ENCODE measurements at regions not wholly inside any gene's neighbourhood (a gene's known extent, or its start where the extent isn't known, plus 50 kb on each side); places are given as distances from the start of the nearest gene placed in this dataset.

GRCh38 chr13:107822006-107822405, 393.3 kb downstream of the LIG4 start:
- H3K4me1 ChIP-seq (ENCODE audit: insufficient read depth): no peaks in the 10 kb centered on the region
- no peaks in the 10 kb centered on the region for H3K27me3 ChIP-seq
- H3K4me3 ChIP-seq: no peak overlapping the region
- TF ChIP-seq, protein P1, sequence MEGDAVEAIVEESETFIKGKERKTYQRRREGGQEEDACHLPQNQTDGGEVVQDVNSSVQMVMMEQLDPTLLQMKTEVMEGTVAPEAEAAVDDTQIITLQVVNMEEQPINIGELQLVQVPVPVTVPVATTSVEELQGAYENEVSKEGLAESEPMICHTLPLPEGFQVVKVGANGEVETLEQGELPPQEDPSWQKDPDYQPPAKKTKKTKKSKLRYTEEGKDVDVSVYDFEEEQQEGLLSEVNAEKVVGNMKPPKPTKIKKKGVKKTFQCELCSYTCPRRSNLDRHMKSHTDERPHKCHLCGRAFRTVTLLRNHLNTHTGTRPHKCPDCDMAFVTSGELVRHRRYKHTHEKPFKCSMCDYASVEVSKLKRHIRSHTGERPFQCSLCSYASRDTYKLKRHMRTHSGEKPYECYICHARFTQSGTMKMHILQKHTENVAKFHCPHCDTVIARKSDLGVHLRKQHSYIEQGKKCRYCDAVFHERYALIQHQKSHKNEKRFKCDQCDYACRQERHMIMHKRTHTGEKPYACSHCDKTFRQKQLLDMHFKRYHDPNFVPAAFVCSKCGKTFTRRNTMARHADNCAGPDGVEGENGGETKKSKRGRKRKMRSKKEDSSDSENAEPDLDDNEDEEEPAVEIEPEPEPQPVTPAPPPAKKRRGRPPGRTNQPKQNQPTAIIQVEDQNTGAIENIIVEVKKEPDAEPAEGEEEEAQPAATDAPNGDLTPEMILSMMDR (IDR thresholded peaks at IDR 0.05; ENCODE audit: poor library complexity): no peak
- no peak for TF ChIP-seq EZH2phosphoT487 (IDR thresholded peaks at IDR 0.05; ENCODE audit: low read depth, severe bottlenecking, unreplicated experiment)
- no peak for TF ChIP-seq EZH2 (IDR thresholded peaks at IDR 0.05; ENCODE audit: borderline replicate concordance)
- no peak overlapping the region for H3K27ac ChIP-seq
- H3K4me2 ChIP-seq: no peak overlapping the region
- no peak overlapping the region for H2AFZ ChIP-seq
- DNase-seq (ENCODE audit: low spot score): no peak
- no peaks in the 10 kb centered on the region for H3K9me3 ChIP-seq (ENCODE audit: low read depth)
- no peaks in the 10 kb centered on the region for H3K79me2 ChIP-seq
- no peaks in the 10 kb centered on the region for H3K36me3 ChIP-seq (replicated peaks; ENCODE audit: insufficient read depth, low read depth)
- H3K9me2 ChIP-seq (replicated peaks; ENCODE audit: insufficient read depth): no peaks in the 10 kb centered on the region
- no peaks in the 10 kb centered on the region for H4K20me1 ChIP-seq (ENCODE audit: insufficient read depth, poor library complexity, severe bottlenecking)

DNA sequence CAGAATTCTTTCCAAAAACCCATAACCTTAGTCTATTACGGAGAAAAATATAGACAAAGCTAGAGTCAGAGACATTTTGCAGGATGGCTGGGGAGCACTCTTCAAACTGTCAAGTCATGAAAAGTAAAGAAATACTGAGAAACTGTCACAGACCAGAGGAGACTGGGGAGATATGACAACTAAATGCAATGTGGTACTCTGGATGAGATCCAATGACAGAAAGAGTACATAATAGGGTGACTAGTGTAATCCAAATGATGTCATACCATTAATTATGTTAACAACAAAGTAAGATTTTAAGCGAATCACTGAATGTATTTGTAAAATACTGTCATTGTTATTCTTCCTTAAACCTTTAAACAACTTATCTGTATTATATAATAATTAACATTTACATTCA, 393.8 kb downstream of the LIG4 start:
- no peak overlapping the region for H3K4me2 ChIP-seq
- H3K79me2 ChIP-seq: no peaks in the 10 kb centered on the region
- no peak for DNase-seq (ENCODE audit: low spot score)
- no peaks in the 10 kb centered on the region for H4K20me1 ChIP-seq (ENCODE audit: insufficient read depth, poor library complexity, severe bottlenecking)
- no peak overlapping the region for H3K4me3 ChIP-seq
- TF ChIP-seq EZH2phosphoT487 (IDR thresholded peaks at IDR 0.05; ENCODE audit: low read depth, severe bottlenecking, unreplicated experiment) (no peak), EZH2 (IDR thresholded peaks at IDR 0.05; ENCODE audit: borderline replicate concordance) (no peak)
- TF ChIP-seq, protein P1 (IDR thresholded peaks at IDR 0.05; ENCODE audit: poor library complexity): no peak
- no peaks in the 10 kb centered on the region for H3K9me2 ChIP-seq (replicated peaks; ENCODE audit: insufficient read depth)
- WGBS (ENCODE audit: low lambda C conversion rate, missing lambda C conversion rate): 88% methylated on average over 2 of the region's 2 CpGs
- no peaks in the 10 kb centered on the region for H3K9me3 ChIP-seq (ENCODE audit: low read depth)
- H3K27ac ChIP-seq: no peak overlapping the region
- H2AFZ ChIP-seq: no peak overlapping the region
- H3K27me3 ChIP-seq: no peaks in the 10 kb centered on the region
- H3K36me3 ChIP-seq (replicated peaks; ENCODE audit: insufficient read depth, low read depth): no peaks in the 10 kb centered on the region
- H3K4me1 ChIP-seq (ENCODE audit: insufficient read depth): no peaks in the 10 kb centered on the region

- Histone ChIP-seq H3K4me1 (ENCODE audit: insufficient read depth) (no peaks in the 10 kb centered on the region), H3K4me3 (no peak overlapping the region), H3K4me2 (no peak overlapping the region), H2AFZ (no peak overlapping the region), H3K9me3 (ENCODE audit: low read depth) (no peaks in the 10 kb centered on the region), H3K36me3 (replicated peaks; ENCODE audit: insufficient read depth, low read depth) (no peaks in the 10 kb centered on the region), H3K9me2 (replicated peaks; ENCODE audit: insufficient read depth) (no peaks in the 10 kb centered on the region), H3K27ac (no peak overlapping the region), H4K20me1 (ENCODE audit: insufficient read depth, poor library complexity, severe bottlenecking) (no peaks in the 10 kb centered on the region), H3K79me2 (no peaks in the 10 kb centered on the region), H3K27me3 (no peaks in the 10 kb centered on the region)
- TF ChIP-seq EZH2 (IDR thresholded peaks at IDR 0.05; ENCODE audit: borderline replicate concordance): no peak
- TF ChIP-seq, protein P1 (IDR thresholded peaks at IDR 0.05; ENCODE audit: poor library complexity): no peak
- no peak for TF ChIP-seq EZH2phosphoT487 (IDR thresholded peaks at IDR 0.05; ENCODE audit: low read depth, severe bottlenecking, unreplicated experiment)
- WGBS (ENCODE audit: low lambda C conversion rate, missing lambda C conversion rate): 85% methylated on average over 2 of the region's 2 CpGs
- DNase-seq (ENCODE audit: low spot score): no peak
These were observed 396.3 kb downstream of the LIG4 start for GRCh38 chr13:107819071-107819470.

All from hepatocyte (in vitro differentiated cells).